Right atrium auricular region (tissue), 2 donors: ENCODE measurements at regions not wholly inside any gene's neighbourhood (a gene's known extent, or its start where the extent isn't known, plus 50 kb on each side); places are given as distances from the start of the nearest gene placed in this dataset.

ENCODE experiments used
- DNase-seq: peaks from one replicate; pipeline ENCODE4 v3.0.0-alpha.2; 2019; ENCODE audit warnings: low spot score
- H3K27ac ChIP-seq, 2 donors: fragments of 200-600 bp; sonication (generic); 1 replicate in 1 of 2; 2 replicates in 1 of 2; pipeline ENCODE4 v1.5.1; 2016 to 2019
- H3K27me3 ChIP-seq, 2 donors: fragments of 200-600 bp; sonication (generic); one replicate each; pipeline versions ENCODE4 v1.5.1 to v1.6.0; 2017 to 2019
- H3K36me3 ChIP-seq: fragments of 200-600 bp; sonication (generic); one replicate; pipeline ENCODE4 v1.5.1; 2016
- H3K4me1 ChIP-seq, 2 donors: fragments of 200-600 bp; sonication (generic); one replicate each; pipeline versions ENCODE4 v1.5.1 to v1.6.0; 2017 to 2019
- H3K4me3 ChIP-seq, 2 donors: fragments of 200-600 bp; sonication (generic); 1 replicate in 1 of 2; 2 replicates in 1 of 2; pipeline ENCODE4 v1.5.1; 2017 to 2019; ENCODE audit warnings: mild to moderate bottlenecking in 1 of 2, moderate library complexity in 1 of 2
- H3K9me3 ChIP-seq, 2 donors: fragments of 200-600 bp; sonication (generic); one replicate each; pipeline ENCODE4 v1.5.1; 2019
- TF ChIP-seq, protein P1 (sequence below), 2 donors: fragments of 200-600 bp; sonication (generic); IDR thresholded peaks; one replicate each; pipeline ENCODE4 v1.5.1; 2019; ENCODE audit warnings: antibody characterized with exemption in 2 of 2

DNA sequence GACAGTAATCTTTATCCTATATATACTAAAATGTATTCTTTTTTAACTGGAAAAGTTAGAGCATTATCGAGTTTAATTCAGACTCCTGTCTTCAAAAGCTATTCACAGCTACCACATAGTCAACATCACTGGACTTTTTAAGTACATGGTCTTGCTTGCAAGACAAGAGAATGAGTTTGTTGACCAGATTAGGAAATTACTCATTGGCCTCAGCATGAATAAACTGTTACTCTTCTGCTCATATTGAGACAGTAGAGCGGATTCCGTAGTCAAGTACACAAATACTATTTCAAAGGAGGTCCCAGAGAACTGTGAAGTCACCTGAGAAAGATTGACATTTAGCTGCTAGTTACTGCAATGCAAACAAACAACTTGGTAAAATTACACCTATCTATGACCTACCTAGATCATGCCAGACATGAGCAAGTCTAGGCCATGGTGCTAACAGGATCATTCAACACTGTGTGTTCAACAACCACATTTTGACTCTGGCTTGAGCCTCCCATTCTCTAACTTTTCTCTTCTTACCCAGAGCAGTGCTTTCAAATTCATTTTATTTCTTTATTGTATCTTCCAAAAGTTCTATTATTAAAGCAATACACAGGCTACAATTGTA lies 280.9 kb downstream of the NEBL start:
- no peak for DNase-seq
- Histone ChIP-seq H3K4me3 (no peak overlapping the region), H3K9me3 (no peaks in the 10 kb centered on the region), H3K27ac (no peak overlapping the region), H3K4me1 (no peaks in the 10 kb centered on the region), H3K27me3 (no peaks in the 10 kb centered on the region), H3K36me3 (no peaks in the 10 kb centered on the region)
- TF ChIP-seq, protein P1, sequence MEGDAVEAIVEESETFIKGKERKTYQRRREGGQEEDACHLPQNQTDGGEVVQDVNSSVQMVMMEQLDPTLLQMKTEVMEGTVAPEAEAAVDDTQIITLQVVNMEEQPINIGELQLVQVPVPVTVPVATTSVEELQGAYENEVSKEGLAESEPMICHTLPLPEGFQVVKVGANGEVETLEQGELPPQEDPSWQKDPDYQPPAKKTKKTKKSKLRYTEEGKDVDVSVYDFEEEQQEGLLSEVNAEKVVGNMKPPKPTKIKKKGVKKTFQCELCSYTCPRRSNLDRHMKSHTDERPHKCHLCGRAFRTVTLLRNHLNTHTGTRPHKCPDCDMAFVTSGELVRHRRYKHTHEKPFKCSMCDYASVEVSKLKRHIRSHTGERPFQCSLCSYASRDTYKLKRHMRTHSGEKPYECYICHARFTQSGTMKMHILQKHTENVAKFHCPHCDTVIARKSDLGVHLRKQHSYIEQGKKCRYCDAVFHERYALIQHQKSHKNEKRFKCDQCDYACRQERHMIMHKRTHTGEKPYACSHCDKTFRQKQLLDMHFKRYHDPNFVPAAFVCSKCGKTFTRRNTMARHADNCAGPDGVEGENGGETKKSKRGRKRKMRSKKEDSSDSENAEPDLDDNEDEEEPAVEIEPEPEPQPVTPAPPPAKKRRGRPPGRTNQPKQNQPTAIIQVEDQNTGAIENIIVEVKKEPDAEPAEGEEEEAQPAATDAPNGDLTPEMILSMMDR (IDR thresholded peaks at IDR 0.05), result no peak

DNA sequence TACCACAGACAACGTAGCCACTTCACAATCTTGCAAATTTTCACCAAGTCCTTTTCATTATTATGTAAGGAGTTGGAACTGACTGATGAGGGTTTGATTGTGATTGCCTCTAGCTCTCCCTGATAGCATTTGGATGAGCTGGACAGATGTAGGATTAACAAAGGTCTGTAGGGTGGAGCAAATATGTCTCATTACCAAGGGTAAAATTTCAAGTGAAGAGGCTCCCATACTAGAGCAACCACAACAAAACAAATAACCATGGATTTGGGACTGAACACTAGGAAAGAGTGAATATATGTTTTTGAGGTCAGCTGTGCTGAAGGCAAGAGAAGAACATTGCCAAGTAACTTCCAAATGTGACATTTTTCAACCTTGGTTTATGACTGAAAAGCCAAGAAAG lies 281.7 kb downstream of the NEBL start:
- no peak for DNase-seq

DNA sequence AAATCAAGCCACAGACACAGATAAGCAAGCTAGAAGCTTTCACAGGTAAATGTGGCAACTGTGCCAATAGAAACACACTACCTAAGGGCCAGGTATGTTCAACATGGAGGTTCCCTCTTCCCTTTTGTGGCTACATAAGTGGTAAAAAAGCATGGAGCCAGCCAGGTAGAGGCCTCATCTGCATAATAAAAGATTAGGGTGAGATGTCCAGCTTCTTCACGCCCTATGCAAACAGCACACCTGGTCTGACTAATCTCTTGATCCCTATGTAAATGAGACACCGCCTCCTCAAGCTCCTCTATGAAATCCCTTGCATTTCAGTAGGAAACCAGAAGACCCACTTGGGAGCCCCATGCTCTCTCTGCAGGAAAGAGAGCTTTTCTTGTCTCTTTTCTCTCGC lies 282.2 kb downstream of the NEBL start:
- Histone ChIP-seq H3K27me3 (no peaks in the 10 kb centered on the region), H3K4me3 (no peak overlapping the region), H3K4me1 (no peaks in the 10 kb centered on the region), H3K27ac (no peak overlapping the region), H3K9me3 (no peaks in the 10 kb centered on the region), H3K36me3 (no peaks in the 10 kb centered on the region)
- DNase-seq, result no peak
- TF ChIP-seq, protein P1 (IDR thresholded peaks at IDR 0.05), result no peak

More for the DNA sequence above, 281.7 kb downstream of the NEBL start:
- Histone ChIP-seq H3K27me3 (no peaks in the 10 kb centered on the region), H3K4me3 (no peak overlapping the region), H3K27ac (no peak overlapping the region), H3K36me3 (no peaks in the 10 kb centered on the region), H3K4me1 (no peaks in the 10 kb centered on the region), H3K9me3 (no peaks in the 10 kb centered on the region)
- TF ChIP-seq, protein P1 (IDR thresholded peaks at IDR 0.05), result no peak

DNA sequence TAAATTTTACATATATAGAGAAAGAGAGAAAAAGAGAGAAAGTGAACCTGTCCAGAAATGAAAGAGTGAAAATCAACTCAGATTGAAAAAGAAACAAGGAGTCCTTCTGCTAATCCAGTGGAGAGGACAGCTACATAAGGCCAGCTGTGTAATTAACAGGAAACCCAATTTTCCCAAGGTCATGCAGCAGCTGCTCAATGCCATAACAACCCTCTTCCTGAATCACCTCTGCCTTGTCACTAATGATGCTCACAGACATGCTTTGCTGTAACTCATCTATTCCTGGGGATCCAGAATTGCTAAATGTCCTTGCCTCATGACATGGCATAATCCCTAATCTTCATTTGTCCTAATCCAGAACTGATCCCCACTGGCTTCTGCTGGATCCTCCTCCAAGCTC lies 288.6 kb downstream of the NEBL start:
- Histone ChIP-seq H3K27ac (no peak overlapping the region), H3K4me3 (no peak overlapping the region), H3K4me1 (no peaks in the 10 kb centered on the region), H3K27me3 (no peaks in the 10 kb centered on the region), H3K9me3 (no peaks in the 10 kb centered on the region), H3K36me3 (no peaks in the 10 kb centered on the region)
- TF ChIP-seq, protein P1 (IDR thresholded peaks at IDR 0.05), result no peak
- DNase-seq, result no peak

DNA sequence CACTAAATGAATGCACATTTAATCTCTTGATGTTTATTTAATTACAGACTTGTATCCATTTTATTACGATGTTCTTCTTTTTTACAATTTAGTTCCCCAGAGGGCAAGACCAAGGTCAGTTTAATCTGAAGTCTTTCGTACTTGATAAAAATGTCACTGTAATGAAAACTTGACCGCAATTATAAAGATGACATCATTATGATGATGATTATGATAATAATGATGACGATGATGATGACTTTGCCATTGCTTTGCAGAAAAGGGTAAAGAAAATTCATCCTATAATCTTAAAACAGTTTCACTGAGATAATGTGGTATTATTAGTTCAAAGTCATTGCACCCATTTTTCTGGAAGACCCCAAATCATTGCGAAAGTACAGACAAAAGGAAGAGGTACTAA lies 290.1 kb downstream of the NEBL start:
- Histone ChIP-seq H3K36me3 (no peaks in the 10 kb centered on the region), H3K27me3 (no peaks in the 10 kb centered on the region), H3K9me3 (no peaks in the 10 kb centered on the region), H3K4me3 (no peak overlapping the region), H3K27ac (no peak overlapping the region), H3K4me1 (no peaks in the 10 kb centered on the region)
- no peak for DNase-seq
- TF ChIP-seq, protein P1 (IDR thresholded peaks at IDR 0.05), result no peak

DNA sequence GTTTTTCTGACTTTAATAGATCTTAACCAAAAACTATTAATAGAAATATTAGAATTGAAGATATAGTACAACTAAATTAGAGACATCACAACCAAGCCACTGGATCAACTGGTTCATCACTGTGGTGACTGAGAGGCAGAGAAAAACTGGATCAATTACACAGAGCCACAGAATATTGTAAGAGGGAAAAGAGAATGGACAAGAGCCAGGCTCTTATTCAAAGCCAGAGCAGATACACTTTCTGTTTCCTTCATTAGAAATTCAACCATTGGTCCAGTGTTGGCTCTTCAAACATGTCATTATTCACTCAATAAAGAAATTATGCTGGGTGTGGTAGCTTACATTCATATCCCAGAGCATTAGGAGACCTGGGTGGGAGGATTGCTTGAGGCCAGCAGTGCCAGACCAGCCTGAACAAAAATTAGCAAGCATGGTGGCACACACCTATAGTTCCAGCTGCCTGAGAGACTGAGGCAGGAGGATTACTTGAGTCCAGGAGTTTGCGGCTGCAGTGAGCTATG lies 295.1 kb downstream of the NEBL start:
- Histone ChIP-seq H3K27ac (peak overlapping the region in 1 of 2 donors; percentile 15), H3K36me3 (no peaks in the 10 kb centered on the region), H3K9me3 (no peaks in the 10 kb centered on the region), H3K4me1 (peaks cover 0 to 18% of the 10 kb centered on the region in 2 donors), H3K27me3 (no peaks in the 10 kb centered on the region), H3K4me3 (no peak overlapping the region)
- DNase-seq, result no peak
- TF ChIP-seq, protein P1 (IDR thresholded peaks at IDR 0.05), result no peak
